Activated CD4-positive, alpha-beta T cell treated with anti-CD3 and anti-CD28 coated beads, Interleukin-2, amount 10 ng/mL, durations not matched to agents 7 days and 5 days (primary cell): ENCODE measurements at regions not wholly inside any gene's neighbourhood (a gene's known extent, or its start where the extent isn't known, plus 50 kb on each side); places are given as distances from the start of the nearest gene placed in this dataset.

Experiments used
- CTCF ChIA-PET: fragments of 350-600 bp; sonication (Branson Sonifier 250); formaldehyde crosslinking; loops from one replicate; lab custom pipeline; 2021; ENCODE audit warnings: antibody characterized with exemption; lab: Charles Lee
- POLR2A ChIA-PET: fragments of 350-600 bp; sonication (Branson Sonifier 250); formaldehyde crosslinking; loops from one replicate; lab custom pipeline; 2021; ENCODE audit warnings: antibody characterized with exemption; lab: Charles Lee
- DNase-seq: peaks from one replicate; pipeline ENCODE4 v3.0.0-alpha.2; 2020
- H3K27ac Mint-ChIP-seq: one replicate; pipeline ENCODE4 v1.8.0; 2021; ENCODE audit warnings: mild to moderate bottlenecking, moderate library complexity, mixed read lengths
- H3K27me3 Mint-ChIP-seq: one replicate; pipeline ENCODE4 v1.8.0; 2021; ENCODE audit warnings: mixed read lengths
- H3K36me3 Mint-ChIP-seq: one replicate; pipeline ENCODE4 v1.8.0; 2021; ENCODE audit warnings: low read depth, mixed read lengths
- H3K4me1 Mint-ChIP-seq: one replicate; pipeline ENCODE4 v1.8.0; 2021; ENCODE audit warnings: mixed read lengths
- H3K4me3 Mint-ChIP-seq: one replicate; pipeline ENCODE4 v1.8.0; 2021; ENCODE audit warnings: mild to moderate bottlenecking, moderate library complexity, mixed read lengths
- H3K9me3 Mint-ChIP-seq: one replicate; pipeline ENCODE4 v1.8.0; 2021; ENCODE audit warnings: mixed read lengths

GRCh38 chr13:109922518-109922917 lies 136.1 kb upstream of the IRS2 start:
- no peaks in the 10 kb centered on the region for H3K9me3 Mint-ChIP-seq
- H3K36me3 Mint-ChIP-seq: no peaks in the 10 kb centered on the region
- H3K4me1 Mint-ChIP-seq: no peaks in the 10 kb centered on the region
- ChIA-PET CTCF (no interaction called here), POLR2A (no interaction called here)
- no peak overlapping the region for H3K27ac Mint-ChIP-seq
- H3K4me3 Mint-ChIP-seq: no peak overlapping the region
- H3K27me3 Mint-ChIP-seq: peaks cover 5% of the 10 kb centered on the region
- DNase-seq: no peak

DNA sequence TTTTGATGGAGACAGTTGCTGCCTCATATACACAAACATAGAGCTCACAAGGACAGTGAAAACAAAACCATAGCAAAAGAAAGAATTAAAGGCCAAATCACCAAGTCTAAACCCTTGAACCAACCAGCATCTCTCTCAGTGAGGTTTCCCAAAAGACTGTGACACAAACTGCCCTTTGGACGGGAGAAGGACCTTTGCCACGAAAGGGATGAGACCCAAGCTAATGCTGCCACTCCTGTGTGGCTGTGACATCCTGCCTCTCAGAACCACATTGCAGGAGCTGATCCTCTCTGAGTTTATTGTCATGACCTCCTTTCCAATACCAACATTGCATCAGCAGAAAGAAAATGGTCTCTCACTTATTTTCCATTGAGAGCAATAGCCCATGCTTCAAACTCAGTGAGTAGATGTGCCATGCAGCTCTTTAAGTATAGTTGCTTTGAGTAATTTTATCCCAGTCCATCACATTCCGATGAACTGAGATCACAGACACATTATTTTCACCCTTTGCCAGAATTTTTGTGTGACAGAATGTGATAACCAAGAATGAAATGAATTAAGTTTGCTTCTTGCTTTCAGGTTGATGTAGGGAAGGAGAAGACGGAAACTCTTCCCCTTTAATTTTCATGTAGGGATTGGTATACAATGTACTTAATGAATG lies 133.5 kb upstream of the IRS2 start:
- peaks cover 2% of the 10 kb centered on the region for H3K27me3 Mint-ChIP-seq
- H3K36me3 Mint-ChIP-seq: no peaks in the 10 kb centered on the region
- H3K9me3 Mint-ChIP-seq: no peaks in the 10 kb centered on the region
- no peak overlapping the region for H3K27ac Mint-ChIP-seq
- H3K4me1 Mint-ChIP-seq: no peaks in the 10 kb centered on the region
- POLR2A ChIA-PET: no interaction called here
- DNase-seq: no peak
- CTCF ChIA-PET: no interaction called here
- H3K4me3 Mint-ChIP-seq: no peak overlapping the region

DNA sequence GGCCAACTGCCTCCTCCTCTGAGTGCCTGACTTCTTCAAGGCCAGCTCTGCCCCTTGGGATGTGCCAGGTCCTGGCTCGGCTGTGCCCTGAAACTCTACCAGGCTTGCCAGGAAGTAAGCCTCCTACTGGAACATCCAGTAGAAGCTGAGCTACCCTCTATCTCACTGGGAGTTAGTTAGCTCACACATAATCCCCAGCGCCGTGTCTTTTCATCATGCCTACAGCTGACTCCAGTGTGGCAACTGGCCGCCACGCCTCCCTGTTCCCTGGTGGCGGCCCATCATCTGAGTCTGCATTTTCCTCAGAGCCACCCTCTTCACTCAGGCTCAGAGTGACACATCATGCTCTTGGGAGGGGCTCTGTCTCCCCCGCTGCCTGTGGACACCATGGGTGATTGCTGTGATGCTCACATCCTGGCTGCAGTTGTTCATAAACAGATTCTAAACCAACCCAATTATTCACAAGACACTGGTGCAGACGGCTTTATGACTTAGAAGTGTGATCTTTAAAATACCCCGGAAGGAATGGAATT lies 131.9 kb upstream of the IRS2 start:
- DNase-seq: no peak
- Mint-ChIP-seq H3K36me3 (no peaks in the 10 kb centered on the region), H3K9me3 (no peaks in the 10 kb centered on the region), H3K27ac (no peak overlapping the region), H3K27me3 (no peaks in the 10 kb centered on the region), H3K4me3 (no peak overlapping the region), H3K4me1 (no peaks in the 10 kb centered on the region)
- ChIA-PET CTCF (no interaction called here), POLR2A (no interaction called here)

DNA sequence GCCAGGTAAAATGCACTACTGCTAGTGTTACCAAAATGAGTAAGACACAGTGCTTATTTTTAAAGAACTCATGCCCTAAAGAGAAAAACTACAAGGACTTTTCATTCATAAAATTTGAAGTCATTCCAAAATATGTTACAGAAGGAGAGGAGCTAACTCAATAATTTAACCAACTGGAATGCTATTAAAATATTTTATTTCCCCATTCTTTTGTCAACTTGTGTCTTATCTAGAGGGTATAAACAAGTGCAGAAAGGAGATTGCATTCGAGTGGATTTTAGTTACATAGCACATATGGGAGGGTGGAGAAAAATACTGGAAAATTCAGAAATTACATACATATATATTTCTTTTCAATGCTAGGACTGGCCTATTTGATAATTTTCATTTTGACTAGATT lies 131.0 kb upstream of the IRS2 start:
- Mint-ChIP-seq H3K27me3 (no peaks in the 10 kb centered on the region), H3K4me1 (no peaks in the 10 kb centered on the region), H3K4me3 (no peak overlapping the region), H3K27ac (no peak overlapping the region), H3K9me3 (no peaks in the 10 kb centered on the region), H3K36me3 (no peaks in the 10 kb centered on the region)
- CTCF ChIA-PET: no interaction called here
- DNase-seq: no peak
- POLR2A ChIA-PET: no interaction called here

DNA sequence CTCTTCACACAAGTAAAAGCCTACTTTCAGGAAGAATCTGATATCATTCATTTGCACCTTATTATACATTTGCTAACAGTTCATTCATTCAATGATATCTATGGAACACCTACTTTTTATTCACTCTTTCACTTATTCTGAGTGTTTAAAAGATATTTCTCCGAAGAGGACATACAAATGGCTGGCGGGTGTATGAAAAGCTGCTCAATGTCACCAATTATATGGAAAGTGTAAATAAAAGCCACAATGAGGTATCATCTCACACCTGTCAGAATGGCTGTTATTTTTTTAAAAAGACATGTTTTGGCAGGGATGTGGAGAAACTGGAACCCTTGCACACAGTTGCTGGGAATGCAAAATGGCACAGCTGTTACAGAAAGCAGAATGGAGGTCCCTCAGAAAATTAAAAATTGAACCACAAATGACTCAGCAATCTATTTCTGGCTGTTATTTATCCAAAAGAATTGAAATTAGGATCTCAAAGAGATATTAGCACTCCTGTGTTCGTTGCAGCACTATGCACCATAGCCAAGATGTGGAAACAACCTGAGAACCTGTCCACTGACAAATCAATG lies 127.6 kb upstream of the IRS2 start:
- H3K4me1 Mint-ChIP-seq: no peaks in the 10 kb centered on the region
- CTCF ChIA-PET: no interaction called here
- POLR2A ChIA-PET: no interaction called here
- H3K9me3 Mint-ChIP-seq: no peaks in the 10 kb centered on the region
- no peak overlapping the region for H3K4me3 Mint-ChIP-seq
- no peak overlapping the region for H3K27ac Mint-ChIP-seq
- DNase-seq: no peak
- H3K36me3 Mint-ChIP-seq: no peaks in the 10 kb centered on the region
- H3K27me3 Mint-ChIP-seq: peaks cover 3% of the 10 kb centered on the region

DNA sequence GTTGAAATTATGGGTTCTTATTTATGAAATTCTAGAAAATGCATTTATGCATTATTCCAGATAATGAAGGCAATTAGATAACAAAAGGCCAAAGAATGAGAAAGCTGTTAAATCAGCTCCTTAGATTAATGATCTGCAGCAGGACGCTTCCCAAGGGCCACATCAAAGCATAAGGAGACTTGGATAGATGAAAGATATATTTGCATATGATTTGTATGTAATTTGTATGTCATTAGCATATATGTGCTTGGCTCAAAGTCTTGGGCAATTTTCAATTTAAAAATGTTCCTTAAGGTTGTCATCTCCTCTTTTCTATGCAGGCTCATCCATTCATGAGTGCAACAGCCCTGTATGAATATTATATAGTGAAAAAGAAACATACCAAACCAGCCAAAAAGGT lies 126.8 kb upstream of the IRS2 start:
- no peaks in the 10 kb centered on the region for H3K4me1 Mint-ChIP-seq
- no peak overlapping the region for H3K27ac Mint-ChIP-seq
- no peak overlapping the region for H3K4me3 Mint-ChIP-seq
- DNase-seq: no peak
- CTCF ChIA-PET: no interaction called here
- POLR2A ChIA-PET: no interaction called here
- peaks cover 3% of the 10 kb centered on the region for H3K27me3 Mint-ChIP-seq
- H3K9me3 Mint-ChIP-seq: no peaks in the 10 kb centered on the region
- H3K36me3 Mint-ChIP-seq: no peaks in the 10 kb centered on the region

DNA sequence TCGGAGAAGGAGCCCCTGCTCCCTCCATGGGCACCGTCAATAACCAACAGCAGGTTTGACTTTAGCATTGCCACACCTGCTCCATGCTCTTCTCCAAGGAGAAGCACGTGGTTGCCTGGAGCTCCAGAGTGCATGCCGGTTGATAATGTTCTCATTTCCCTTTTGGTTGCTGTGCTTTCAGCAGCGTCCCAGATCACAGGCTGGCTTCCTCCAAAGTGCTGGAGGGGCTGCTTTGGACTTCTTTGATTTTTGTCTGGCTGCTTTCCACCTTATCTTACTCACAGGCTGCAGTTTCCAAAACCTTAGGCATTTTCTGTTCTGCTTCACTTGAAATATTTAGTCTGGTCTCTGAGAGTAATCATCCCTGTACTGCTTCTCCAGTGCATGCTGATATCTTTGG lies 123.8 kb upstream of the IRS2 start:
- DNase-seq: no peak
- Mint-ChIP-seq H3K36me3 (no peaks in the 10 kb centered on the region), H3K4me1 (no peaks in the 10 kb centered on the region), H3K9me3 (no peaks in the 10 kb centered on the region), H3K4me3 (no peak overlapping the region), H3K27me3 (peaks cover 3% of the 10 kb centered on the region), H3K27ac (no peak overlapping the region)
- ChIA-PET CTCF (no interaction called here), POLR2A (no interaction called here)

GRCh38 chr13:109906976-109907375 lies 120.6 kb upstream of the IRS2 start:
- H3K27me3 Mint-ChIP-seq: peaks cover 3% of the 10 kb centered on the region
- no peaks in the 10 kb centered on the region for H3K9me3 Mint-ChIP-seq
- no peaks in the 10 kb centered on the region for H3K36me3 Mint-ChIP-seq
- DNase-seq: no peak
- POLR2A ChIA-PET: no interaction called here
- H3K4me3 Mint-ChIP-seq: no peak overlapping the region
- CTCF ChIA-PET: interaction anchor here (0.7 kb wide), 1 partner anchor 10 kb away, joined by 3 read pairs; no protein-coding TSS in a partner anchor
- H3K4me1 Mint-ChIP-seq: no peaks in the 10 kb centered on the region
- no peak overlapping the region for H3K27ac Mint-ChIP-seq

GRCh38 chr13:109904218-109904617 lies 117.8 kb upstream of the IRS2 start:
- ChIA-PET CTCF (no interaction called here), POLR2A (no interaction called here)
- Mint-ChIP-seq H3K36me3 (no peaks in the 10 kb centered on the region), H3K27me3 (peaks cover 2% of the 10 kb centered on the region), H3K4me3 (no peak overlapping the region), H3K27ac (no peak overlapping the region), H3K9me3 (no peaks in the 10 kb centered on the region), H3K4me1 (no peaks in the 10 kb centered on the region)
- no peak for DNase-seq

DNA sequence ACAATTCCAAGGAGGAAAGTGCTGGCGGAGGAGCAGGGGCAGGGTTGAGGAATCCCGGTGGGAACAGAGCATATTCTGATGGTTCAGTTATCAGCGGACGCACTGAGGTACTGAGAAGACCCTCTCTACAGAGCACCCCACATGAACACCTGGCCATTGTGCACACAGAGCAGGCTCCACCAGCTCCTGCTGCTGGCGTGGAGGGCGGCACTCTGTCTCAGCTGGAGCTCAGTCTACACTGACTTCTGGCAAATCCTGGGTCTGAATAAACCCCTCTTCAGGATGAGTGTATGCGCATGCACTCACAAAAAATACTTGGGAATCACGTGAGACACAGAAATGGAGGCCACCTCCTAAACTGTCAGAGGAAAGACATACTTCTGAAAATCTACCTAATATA lies 114.4 kb upstream of the IRS2 start:
- no peak overlapping the region for H3K27ac Mint-ChIP-seq
- H3K9me3 Mint-ChIP-seq: no peaks in the 10 kb centered on the region
- CTCF ChIA-PET: no interaction called here
- H3K27me3 Mint-ChIP-seq: peaks cover 7% of the 10 kb centered on the region
- no peak overlapping the region for H3K4me3 Mint-ChIP-seq
- no peaks in the 10 kb centered on the region for H3K36me3 Mint-ChIP-seq
- no peaks in the 10 kb centered on the region for H3K4me1 Mint-ChIP-seq
- DNase-seq: no peak
- POLR2A ChIA-PET: no interaction called here

- Mint-ChIP-seq H3K9me3 (no peaks in the 10 kb centered on the region), H3K27me3 (peaks cover 7% of the 10 kb centered on the region), H3K4me3 (no peak overlapping the region), H3K4me1 (no peaks in the 10 kb centered on the region), H3K27ac (no peak overlapping the region), H3K36me3 (no peaks in the 10 kb centered on the region)
- ChIA-PET POLR2A (no interaction called here), CTCF (no interaction called here)
- DNase-seq: no peak
Measured at GRCh38 chr13:109900320-109900719, 113.9 kb upstream of the IRS2 start.

DNA sequence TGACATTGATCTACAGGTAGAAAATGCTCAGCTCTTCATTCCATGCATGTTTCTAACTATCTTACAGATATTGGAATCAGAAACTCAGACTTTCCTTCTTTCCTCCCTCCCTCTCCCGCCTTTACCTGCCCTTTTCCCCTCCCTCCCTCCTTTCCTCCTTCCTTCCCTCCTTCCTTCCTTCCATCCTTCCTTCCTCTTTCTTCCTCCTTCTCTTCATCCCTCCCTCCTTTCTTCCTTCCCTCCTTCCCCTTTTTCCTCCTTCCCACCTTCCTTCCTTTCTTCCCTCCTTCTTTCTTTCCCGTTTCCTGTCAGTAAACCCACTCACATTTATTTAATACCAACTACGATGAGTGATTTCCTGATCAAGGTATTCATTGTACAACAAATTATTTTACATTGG lies 113.4 kb upstream of the IRS2 start:
- Mint-ChIP-seq H3K9me3 (no peaks in the 10 kb centered on the region), H3K4me1 (no peaks in the 10 kb centered on the region), H3K27ac (no peak overlapping the region), H3K36me3 (no peaks in the 10 kb centered on the region), H3K27me3 (peaks cover 7% of the 10 kb centered on the region), H3K4me3 (no peak overlapping the region)
- ChIA-PET CTCF (no interaction called here), POLR2A (no interaction called here)
- DNase-seq: no peak

- Mint-ChIP-seq H3K27ac (no peak overlapping the region), H3K36me3 (no peaks in the 10 kb centered on the region), H3K4me1 (no peaks in the 10 kb centered on the region), H3K4me3 (no peak overlapping the region), H3K9me3 (no peaks in the 10 kb centered on the region), H3K27me3 (peaks cover 7% of the 10 kb centered on the region)
- ChIA-PET CTCF (no interaction called here), POLR2A (no interaction called here)
- no peak for DNase-seq
Measured at GRCh38 chr13:109899316-109899715, 112.9 kb upstream of the IRS2 start.
